ENCODE measurements at regions not wholly inside any gene's neighbourhood (a gene's known extent, or its start where the extent isn't known, plus 50 kb on each side); places are given as distances from the start of the nearest gene placed in this dataset.

GRCh38 chr2:212923393-212923792 lies 228.0 kb downstream of the IKZF2 start:
- no peak for FAIRE-seq
- TF ChIP-seq, protein P1, sequence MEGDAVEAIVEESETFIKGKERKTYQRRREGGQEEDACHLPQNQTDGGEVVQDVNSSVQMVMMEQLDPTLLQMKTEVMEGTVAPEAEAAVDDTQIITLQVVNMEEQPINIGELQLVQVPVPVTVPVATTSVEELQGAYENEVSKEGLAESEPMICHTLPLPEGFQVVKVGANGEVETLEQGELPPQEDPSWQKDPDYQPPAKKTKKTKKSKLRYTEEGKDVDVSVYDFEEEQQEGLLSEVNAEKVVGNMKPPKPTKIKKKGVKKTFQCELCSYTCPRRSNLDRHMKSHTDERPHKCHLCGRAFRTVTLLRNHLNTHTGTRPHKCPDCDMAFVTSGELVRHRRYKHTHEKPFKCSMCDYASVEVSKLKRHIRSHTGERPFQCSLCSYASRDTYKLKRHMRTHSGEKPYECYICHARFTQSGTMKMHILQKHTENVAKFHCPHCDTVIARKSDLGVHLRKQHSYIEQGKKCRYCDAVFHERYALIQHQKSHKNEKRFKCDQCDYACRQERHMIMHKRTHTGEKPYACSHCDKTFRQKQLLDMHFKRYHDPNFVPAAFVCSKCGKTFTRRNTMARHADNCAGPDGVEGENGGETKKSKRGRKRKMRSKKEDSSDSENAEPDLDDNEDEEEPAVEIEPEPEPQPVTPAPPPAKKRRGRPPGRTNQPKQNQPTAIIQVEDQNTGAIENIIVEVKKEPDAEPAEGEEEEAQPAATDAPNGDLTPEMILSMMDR (IDR thresholded peaks at IDR 0.05; ENCODE audit: insufficient read depth, missing control alignments), result no peak

DNA sequence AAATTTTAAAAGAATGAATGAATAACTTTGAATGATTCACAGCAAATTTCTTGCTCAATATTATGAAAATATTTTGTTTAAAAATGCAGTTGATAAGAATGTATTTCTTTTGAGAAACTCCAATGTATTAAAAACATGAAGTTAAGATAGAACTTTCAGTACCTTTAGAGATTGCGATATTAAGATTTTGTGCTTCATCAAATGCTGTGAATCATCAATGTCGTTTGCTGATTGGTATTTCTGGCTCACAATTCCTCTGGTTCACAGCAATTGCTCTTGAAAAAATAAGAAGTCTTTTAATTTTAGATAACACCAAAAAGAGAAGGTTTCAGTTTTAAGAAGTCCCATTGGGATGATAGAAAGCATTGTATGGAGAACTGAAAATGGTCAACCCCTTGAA lies 228.7 kb downstream of the IKZF2 start:
- DNase-seq (ENCODE audit: insufficient read length, low spot score), result no peak
- FAIRE-seq, result no peak
- TF ChIP-seq, protein P1 (IDR thresholded peaks at IDR 0.05; ENCODE audit: insufficient read depth, missing control alignments), result no peak

More at GRCh38 chr2:212923393-212923792, 228.0 kb downstream of the IKZF2 start:
- DNase-seq (ENCODE audit: insufficient read length, low spot score), result no peak

DNA sequence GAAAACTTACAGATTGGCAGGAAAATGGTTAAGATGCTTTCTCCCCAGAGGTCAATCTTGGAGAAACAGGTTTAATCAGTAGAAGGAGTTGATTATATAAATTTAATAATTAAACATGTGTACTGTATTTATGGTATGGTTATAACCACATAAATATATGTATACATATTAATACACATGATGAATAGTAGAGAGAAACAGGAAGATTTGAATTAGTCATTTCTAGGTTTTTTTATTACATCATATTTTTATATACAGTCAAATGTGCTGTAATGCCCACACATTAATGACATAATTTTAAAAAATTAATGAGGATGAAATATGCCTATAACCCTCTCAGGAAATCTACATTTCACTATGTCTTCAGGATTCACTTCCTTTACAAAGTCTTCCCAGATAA lies 229.7 kb downstream of the IKZF2 start:
- DNase-seq (ENCODE audit: insufficient read length, low spot score) (no peak), FAIRE-seq (no peak)
- TF ChIP-seq, protein P1 (IDR thresholded peaks at IDR 0.05; ENCODE audit: insufficient read depth, missing control alignments), result no peak

DNA sequence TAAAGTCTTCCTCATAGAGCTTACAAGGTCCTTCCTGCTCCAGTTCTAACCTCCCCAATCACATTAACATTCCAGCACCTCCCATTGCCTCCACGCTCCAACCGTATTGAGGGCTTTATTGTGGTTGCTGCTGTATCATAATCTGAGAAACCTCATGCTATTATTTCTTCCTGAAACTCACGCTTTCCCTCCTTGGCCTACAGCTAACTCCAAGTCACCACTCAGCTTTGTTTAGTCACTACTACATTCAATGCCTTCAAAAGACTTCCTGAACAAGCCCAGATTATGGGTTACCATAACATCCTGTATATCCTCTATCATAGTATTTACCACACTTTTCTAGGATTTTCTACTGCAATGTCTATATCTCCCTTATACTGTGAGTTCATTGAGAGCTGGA lies 230.4 kb downstream of the IKZF2 start:
- FAIRE-seq (no peak), DNase-seq (ENCODE audit: insufficient read length, low spot score) (no peak)
- TF ChIP-seq, protein P1 (IDR thresholded peaks at IDR 0.05; ENCODE audit: insufficient read depth, missing control alignments), result no peak

DNA sequence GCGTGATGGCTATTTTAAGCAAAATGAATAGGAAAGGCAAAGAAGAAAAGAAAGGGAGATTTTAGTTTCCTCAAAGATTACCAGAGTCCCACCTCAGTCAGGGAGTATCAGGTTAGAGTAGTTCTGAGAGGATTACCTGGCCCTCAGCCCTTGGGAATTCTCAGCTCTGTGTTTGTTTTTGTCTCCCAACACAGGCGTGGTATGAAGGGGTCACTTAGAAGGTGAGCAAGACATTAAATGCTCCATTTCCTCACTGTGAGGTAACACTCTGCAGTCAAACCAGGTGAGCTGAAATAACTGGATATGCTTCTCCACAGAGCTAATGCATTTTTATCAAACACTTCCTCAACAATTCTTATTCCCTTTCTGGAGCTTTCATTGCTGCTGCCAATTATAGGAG lies 232.2 kb downstream of the IKZF2 start:
- DNase-seq (ENCODE audit: insufficient read length, low spot score), result no peak
- TF ChIP-seq, protein P1 (IDR thresholded peaks at IDR 0.05; ENCODE audit: insufficient read depth, missing control alignments), result no peak
- FAIRE-seq, result no peak

DNA sequence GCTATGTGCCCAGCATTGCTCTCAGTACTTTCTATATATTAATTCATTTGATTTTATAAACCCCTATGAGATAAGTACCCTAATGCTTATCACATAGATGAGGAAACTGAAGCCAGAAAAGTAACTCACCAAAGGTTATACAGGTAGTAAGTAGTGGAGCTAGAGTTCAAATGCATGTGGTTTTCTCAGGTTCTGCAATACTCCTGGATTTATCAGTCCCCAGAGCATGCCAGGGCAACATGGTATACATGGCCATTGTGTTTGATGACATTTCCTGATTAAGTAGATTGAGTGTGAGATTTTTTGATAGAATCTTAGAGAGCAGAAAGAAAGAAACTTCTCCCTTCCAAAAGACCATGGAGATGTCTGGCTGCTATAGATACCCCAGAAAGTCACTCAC lies 233.1 kb downstream of the IKZF2 start:
- no peak for FAIRE-seq
- TF ChIP-seq, protein P1 (IDR thresholded peaks at IDR 0.05; ENCODE audit: insufficient read depth, missing control alignments), result no peak

GRCh38 chr2:212915121-212915782 lies 236.2 kb downstream of the IKZF2 start:
- FAIRE-seq, result no peak
- no peak for DNase-seq (ENCODE audit: insufficient read length, low spot score)
- TF ChIP-seq, protein P1 (IDR thresholded peaks at IDR 0.05; ENCODE audit: insufficient read depth, missing control alignments), result no peak

More for the DNA sequence above, 233.1 kb downstream of the IKZF2 start:
- DNase-seq (ENCODE audit: insufficient read length, low spot score), result no peak

Measured in D721Med (cell line).